PC-9 (cell line): ENCODE measurements at regions not wholly inside any gene's neighbourhood (a gene's known extent, or its start where the extent isn't known, plus 50 kb on each side); places are given as distances from the start of the nearest gene placed in this dataset.

Experiments used
- EZH2 ChIP-seq: fragments of 200-600 bp; sonication (generic); IDR thresholded peaks from 2 replicates; pipeline ENCODE4 v1.8.0; 2017; ENCODE audit warnings: antibody characterized with exemption, low read depth
- TF ChIP-seq, protein P1 (sequence below): fragments of 200-600 bp; sonication (generic); conservative IDR thresholded peaks from 2 replicates; pipeline ENCODE4 v1.6.1; 2017; ENCODE audit warnings: mixed run types, antibody characterized with exemption, mild to moderate bottlenecking, moderate library complexity

DNA sequence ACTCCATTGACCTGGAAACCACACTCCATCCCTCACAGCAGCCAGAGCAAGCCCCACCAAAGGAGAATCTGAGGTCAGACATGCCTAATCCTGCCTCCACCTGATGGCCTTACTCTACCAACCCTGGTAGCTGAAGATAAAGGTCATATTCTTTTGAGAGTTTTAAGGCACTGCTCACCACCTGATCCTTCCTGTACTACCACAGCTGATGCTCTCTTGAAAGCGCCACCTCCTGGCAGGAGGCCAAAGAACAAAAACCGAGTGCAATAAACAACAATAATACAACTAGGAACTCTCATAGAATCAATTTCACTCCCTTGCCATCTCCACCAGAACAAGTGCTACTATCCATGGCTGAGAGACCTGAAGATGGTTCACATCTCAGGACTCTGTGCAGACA lies 301.6 kb downstream of the NAF1 start:
- TF ChIP-seq, protein P1, sequence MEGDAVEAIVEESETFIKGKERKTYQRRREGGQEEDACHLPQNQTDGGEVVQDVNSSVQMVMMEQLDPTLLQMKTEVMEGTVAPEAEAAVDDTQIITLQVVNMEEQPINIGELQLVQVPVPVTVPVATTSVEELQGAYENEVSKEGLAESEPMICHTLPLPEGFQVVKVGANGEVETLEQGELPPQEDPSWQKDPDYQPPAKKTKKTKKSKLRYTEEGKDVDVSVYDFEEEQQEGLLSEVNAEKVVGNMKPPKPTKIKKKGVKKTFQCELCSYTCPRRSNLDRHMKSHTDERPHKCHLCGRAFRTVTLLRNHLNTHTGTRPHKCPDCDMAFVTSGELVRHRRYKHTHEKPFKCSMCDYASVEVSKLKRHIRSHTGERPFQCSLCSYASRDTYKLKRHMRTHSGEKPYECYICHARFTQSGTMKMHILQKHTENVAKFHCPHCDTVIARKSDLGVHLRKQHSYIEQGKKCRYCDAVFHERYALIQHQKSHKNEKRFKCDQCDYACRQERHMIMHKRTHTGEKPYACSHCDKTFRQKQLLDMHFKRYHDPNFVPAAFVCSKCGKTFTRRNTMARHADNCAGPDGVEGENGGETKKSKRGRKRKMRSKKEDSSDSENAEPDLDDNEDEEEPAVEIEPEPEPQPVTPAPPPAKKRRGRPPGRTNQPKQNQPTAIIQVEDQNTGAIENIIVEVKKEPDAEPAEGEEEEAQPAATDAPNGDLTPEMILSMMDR, result no peak
- TF ChIP-seq EZH2, result no peak
